ENCODE measurements at regions not wholly inside any gene's neighbourhood (a gene's known extent, or its start where the extent isn't known, plus 50 kb on each side); places are given as distances from the start of the nearest gene placed in this dataset.

GRCh38 chr1:224492632-224493031 is 58.0 kb upstream of the WDR26 start:
- ChIA-PET POLR2A (no interaction called here), CTCF (no interaction called here)
- TF ChIP-seq, protein P1, sequence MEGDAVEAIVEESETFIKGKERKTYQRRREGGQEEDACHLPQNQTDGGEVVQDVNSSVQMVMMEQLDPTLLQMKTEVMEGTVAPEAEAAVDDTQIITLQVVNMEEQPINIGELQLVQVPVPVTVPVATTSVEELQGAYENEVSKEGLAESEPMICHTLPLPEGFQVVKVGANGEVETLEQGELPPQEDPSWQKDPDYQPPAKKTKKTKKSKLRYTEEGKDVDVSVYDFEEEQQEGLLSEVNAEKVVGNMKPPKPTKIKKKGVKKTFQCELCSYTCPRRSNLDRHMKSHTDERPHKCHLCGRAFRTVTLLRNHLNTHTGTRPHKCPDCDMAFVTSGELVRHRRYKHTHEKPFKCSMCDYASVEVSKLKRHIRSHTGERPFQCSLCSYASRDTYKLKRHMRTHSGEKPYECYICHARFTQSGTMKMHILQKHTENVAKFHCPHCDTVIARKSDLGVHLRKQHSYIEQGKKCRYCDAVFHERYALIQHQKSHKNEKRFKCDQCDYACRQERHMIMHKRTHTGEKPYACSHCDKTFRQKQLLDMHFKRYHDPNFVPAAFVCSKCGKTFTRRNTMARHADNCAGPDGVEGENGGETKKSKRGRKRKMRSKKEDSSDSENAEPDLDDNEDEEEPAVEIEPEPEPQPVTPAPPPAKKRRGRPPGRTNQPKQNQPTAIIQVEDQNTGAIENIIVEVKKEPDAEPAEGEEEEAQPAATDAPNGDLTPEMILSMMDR (IDR thresholded peaks at IDR 0.05; ENCODE audit: control extremely low read depth, extremely low read depth, low read depth, missing control alignments) = no peak
- DNase-seq (ENCODE audit: extremely low spot score) = no peak

GRCh38 chr1:224493269-224493668 is 58.7 kb upstream of the WDR26 start:
- DNase-seq (ENCODE audit: extremely low spot score) = no peak

GRCh38 chr1:224494343-224494742 is 59.7 kb upstream of the WDR26 start:
- TF ChIP-seq, protein P1 (IDR thresholded peaks at IDR 0.05; ENCODE audit: control extremely low read depth, extremely low read depth, low read depth, missing control alignments) = no peak
- no peak for DNase-seq (ENCODE audit: extremely low spot score)
- ChIA-PET CTCF (interaction anchor here (0.8 to 1.1 kb wide), 2 partner anchors 19 to 37 kb away, joined by 3 read pairs; no protein-coding TSS in a partner anchor), POLR2A (no interaction called here)

More at GRCh38 chr1:224493269-224493668, 58.7 kb upstream of the WDR26 start:
- POLR2A ChIA-PET = no interaction called here
- TF ChIP-seq, protein P1 (IDR thresholded peaks at IDR 0.05; ENCODE audit: control extremely low read depth, extremely low read depth, low read depth, missing control alignments) = no peak
- CTCF ChIA-PET = interaction anchor here (0.7 kb wide), 1 partner anchor 92 kb away, joined by 3 read pairs; no protein-coding TSS in a partner anchor

DNA sequence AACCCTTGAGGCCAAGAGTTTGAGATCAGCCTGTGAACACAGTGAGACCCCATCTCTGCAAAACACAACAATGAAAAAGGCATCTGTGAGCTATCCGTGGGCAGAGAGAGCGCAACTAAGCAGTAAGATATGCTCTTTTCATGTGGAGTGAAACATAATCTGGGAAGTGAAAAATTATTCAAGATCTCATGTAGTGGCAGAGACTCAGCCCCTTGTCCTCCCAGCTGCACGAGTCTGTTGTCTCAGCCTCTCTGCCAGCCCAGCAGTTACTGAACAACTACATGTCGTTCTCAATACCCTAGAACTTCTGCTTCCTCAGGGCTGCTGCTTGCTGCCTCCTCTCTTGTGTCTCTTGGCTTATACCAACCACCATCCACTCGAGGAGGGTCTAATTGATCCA is 61.3 kb upstream of the WDR26 start:
- no peak for DNase-seq (ENCODE audit: extremely low spot score)

DNA sequence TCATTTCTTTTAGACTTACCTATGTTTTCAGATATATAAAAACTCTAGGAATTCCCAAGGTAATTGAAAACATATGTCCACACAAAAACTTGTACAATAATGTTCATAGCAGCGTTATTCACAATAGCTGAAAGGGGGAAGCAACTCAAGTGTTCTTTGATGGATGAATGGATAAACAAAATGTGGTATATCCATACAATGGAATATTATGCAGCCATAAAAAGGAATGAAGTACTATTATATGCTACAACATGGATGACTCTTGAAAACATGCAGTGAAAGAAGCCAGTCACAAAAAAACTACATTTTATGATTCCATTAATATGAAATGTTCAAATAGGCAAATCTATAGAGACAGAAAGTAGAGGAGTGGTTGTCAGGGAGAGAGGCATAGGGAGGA is 62.2 kb upstream of the WDR26 start:
- TF ChIP-seq, protein P1 (IDR thresholded peaks at IDR 0.05; ENCODE audit: control extremely low read depth, extremely low read depth, low read depth, missing control alignments) = no peak
- POLR2A ChIA-PET = no interaction called here
- DNase-seq (ENCODE audit: extremely low spot score) = no peak
- CTCF ChIA-PET = interaction anchor here (1.7 to 4.5 kb wide), 3 partner anchors 10 to 38 kb away, joined by 3 to 38 read pairs (median 24); no protein-coding TSS in a partner anchor

More for the DNA sequence above, 61.3 kb upstream of the WDR26 start:
- POLR2A ChIA-PET = no interaction called here
- CTCF ChIA-PET = interaction anchor here (1.7 to 4.5 kb wide), 2 partner anchors 9 to 38 kb away, joined by 3 to 24 read pairs; no protein-coding TSS in a partner anchor
- TF ChIP-seq, protein P1 (IDR thresholded peaks at IDR 0.05; ENCODE audit: control extremely low read depth, extremely low read depth, low read depth, missing control alignments) = no peak

DNA sequence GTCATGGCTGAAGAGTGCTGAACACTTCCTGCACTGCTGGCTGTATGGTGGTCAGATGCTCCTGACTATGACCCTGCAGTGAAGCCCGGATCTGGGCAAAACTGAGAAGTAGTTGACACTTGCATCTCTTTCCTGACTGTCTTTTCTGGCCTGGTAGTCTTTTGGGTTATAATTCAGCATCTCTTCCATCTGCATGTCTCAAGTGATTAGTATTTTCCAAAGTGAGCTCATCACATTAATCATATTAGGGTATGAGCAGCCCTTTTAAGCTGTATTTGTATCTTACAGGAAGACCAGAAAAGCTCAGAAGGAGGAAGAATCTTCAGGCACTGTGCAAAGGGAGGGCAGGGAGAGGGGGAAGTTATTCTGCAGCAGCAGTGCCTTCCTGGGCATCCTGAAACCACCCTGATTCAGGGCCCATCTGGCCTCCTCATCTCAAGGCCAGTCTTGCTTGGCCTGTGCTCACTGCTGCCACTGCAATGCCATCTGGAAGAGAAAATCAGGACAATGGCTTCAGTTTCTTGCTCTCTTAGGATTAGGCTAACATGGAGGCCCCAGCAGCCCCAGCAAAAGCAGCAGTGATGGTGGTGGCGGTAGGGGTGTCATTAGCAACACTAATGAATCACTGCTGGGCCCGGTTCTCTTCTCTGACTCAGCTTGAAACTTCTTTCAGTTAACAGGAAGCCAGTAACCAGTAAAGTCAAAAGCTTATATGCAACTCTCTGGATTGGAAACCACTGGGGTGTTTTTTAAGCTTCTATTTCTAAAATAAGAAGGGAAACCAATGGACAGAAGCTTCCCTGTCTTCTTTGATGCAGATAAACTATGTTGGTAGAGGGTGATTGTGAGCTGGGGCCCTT is 63.3 kb upstream of the WDR26 start:
- CTCF ChIA-PET = interaction anchor here (0.9 to 4.5 kb wide), 15 partner anchors 9 to 425 kb away, joined by 3 to 38 read pairs (median 3); no protein-coding TSS in a partner anchor
- POLR2A ChIA-PET = interaction anchor here (1.1 kb wide), 1 partner anchor 9 kb away, joined by 4 read pairs; no protein-coding TSS in a partner anchor
- DNase-seq (ENCODE audit: extremely low spot score) = peak; percentile 84
- TF ChIP-seq, protein P1 (IDR thresholded peaks at IDR 0.05; ENCODE audit: control extremely low read depth, extremely low read depth, low read depth, missing control alignments) = no peak

Measured in GM10248 (cell line).